ENCODE measurements at regions not wholly inside any gene's neighbourhood (a gene's known extent, or its start where the extent isn't known, plus 50 kb on each side); places are given as distances from the start of the nearest gene placed in this dataset.
"Not testable (repeated sequence)": the region's sequence is repeated elsewhere in the genome, so short reads cannot be mapped to it uniquely, and the experiment has no call there.

DNA sequence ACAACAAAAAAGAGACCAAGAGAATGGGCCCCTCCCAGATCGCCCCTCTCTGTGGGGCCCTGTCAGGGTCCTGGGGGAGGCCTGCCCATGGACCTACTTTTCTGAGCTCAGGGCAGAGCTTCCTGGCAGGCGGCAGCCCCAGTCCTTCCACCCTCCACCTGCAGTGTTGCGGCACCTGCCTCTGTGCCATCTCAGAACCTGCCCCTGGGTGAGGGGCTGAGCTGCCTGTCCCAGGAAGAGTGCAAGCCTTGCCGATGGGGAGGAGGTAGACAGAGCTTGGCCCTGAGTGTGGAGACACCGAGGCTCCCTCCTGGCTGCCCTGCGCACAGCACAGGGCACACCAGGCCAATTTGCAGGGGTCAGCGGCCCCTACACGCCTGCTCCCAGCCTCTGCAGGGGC is 67.5 kb downstream of the UNCX start:
- DNase-seq (ENCODE audit: low spot score), result no peak

DNA sequence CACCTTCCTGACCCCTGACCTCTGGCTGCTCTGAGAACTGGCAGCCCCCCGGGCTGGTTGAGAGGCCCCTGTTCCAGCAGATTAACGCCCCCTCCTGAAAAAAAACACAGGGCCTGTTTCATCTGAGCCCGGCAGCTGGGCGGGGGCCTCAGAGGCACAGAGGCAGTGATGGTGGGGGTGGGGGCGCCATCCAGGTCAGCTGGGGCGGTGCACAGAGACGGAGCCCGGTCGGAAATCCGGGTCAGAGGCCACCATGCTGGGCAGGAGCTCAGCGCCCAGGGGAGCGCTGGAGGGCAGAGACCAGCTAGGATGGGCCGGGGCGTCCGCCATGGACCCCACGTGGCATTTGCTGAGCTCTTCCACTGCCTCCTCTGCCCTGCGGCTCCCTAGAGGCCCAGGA is 68.0 kb downstream of the UNCX start:
- DNase-seq (ENCODE audit: low spot score), result no peak

DNA sequence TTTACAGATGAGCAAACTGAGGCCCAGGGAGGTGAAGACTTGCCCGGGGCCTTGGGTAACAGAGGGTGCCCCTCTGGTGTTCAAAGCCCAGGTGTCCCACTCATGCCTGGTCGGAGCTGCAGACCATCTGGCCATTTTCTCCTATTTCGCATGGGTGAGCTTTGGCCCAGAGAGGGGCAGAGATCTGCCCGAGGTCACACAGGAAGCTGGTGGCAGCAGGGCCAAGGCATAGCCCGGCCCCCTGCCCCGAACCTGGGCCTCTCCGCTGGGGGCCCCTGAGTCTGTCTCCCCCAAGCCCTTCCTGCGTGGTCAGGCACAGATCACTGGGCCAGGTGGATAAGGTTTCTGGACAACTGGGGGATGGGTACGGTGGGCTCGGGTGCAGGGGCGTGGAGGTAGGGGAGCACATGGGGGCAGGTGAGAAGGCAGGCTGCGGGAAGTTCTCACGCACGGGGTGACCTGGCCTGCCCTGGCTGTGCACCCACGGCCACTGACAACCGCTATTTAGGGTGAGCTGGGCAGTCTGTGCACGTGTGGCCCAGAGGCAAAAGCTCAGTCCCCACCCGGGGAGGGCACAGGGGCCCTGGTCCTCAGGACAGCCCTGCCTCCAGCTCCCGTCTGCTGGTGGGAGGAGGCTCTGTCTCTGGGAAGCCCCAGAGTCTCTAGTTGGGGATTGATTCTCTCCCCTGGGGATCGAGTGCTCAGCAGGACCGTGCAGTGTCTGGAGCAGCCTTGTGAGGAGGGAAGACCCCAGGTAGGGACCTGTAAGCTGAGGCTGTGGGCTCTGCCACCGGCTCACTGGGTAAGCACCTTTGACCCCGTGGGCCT is 68.6 kb downstream of the UNCX start:
- no peak for DNase-seq (ENCODE audit: low spot score)

DNA sequence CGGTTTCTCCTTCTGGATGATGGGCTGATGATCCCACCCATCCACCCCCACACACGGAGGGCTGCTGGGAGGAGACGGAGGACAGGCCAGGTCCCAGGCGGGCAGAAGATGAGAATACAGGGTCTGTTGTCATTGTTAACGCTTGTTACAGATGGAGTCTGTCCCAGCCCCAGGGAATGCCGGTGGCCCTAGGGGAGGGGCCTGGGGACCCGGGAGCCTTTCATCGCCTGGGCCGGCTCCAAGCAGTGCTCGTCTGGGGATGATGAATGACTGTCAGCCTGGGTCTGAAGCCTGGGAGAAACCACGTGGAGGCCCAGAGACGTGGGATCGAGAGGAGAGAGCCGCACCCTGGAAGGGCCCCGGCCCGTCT is 69.2 kb downstream of the UNCX start:
- DNase-seq (ENCODE audit: low spot score), result no peak

DNA sequence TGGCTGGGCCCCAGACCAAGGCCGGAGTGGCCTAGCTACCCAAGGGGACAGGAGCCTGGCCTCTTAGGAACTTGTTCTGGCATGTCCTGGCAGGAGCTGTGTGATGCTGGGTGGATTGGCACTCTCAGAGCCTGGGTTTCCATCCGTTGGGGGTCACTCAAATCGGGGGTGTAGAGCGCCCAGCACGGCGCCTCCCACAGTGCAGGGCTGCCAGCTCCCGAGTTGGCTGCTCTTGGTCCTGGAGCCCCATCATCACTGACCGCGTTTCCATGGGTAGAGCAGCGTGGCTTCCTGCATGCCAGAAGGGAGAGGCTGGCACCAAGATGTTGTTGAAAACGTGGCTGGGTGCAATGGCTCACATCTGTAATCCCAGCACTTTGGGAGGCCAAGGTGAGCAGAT is 70.3 kb downstream of the UNCX start:
- no peak for DNase-seq (ENCODE audit: low spot score)

DNA sequence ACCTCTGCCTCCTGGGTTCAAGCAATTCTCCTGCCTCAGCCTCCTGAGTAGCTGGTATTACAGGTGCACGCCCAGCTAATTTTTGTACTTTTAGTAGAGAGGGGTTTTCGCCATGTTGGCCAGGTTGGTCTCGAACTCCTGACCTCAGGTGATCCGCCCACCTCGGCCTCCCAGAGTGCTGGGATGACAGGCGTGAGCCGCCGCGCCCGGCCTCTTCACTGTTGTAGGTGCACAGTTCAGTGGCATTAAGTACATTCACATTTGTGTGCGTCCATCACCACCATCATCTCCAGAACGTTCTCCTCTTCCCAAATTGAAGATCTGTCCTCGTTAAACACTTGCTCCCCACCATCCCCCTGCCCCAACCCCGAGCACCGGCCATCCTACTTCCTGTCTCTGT is 71.3 kb downstream of the UNCX start:
- not testable (repeated sequence) for DNase-seq (ENCODE audit: low spot score)

DNA sequence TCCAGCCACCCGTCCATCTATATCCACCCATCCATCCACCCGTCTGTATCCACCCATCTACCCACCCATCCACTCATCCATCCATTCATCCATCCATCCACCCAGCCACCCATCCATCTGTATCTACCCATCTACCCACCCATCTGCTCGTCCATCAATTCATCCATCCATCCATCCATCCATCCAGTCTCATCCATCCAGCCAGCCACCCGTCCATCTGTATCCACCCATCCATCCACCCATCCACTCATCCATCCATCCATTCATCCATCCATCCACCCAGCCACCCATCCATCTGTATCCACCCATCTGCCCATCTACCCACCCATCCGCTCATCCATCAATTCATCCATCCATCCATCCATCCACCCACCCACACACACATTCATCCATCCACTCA is 73.2 kb downstream of the UNCX start:
- no peak for DNase-seq (ENCODE audit: low spot score)

DNA sequence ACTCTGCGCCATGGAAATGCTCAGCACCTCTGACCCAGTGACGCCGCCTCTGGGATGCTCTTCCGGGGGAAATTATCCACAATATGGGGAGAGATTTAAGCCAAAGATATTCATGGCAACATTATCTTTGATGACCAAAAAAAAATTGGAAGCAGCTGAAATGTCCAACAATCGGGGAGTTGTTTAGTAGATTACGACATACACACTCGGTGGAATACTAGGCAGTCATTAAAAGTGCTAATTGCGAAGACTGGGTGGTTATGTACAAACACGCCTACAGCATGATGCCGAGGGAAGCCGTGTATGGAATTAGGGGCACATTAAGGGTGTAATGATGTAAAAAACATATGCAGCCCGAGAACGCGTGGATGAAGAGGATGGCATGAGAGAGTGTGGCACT is 75.2 kb downstream of the UNCX start:
- no peak for DNase-seq (ENCODE audit: low spot score)

DNA sequence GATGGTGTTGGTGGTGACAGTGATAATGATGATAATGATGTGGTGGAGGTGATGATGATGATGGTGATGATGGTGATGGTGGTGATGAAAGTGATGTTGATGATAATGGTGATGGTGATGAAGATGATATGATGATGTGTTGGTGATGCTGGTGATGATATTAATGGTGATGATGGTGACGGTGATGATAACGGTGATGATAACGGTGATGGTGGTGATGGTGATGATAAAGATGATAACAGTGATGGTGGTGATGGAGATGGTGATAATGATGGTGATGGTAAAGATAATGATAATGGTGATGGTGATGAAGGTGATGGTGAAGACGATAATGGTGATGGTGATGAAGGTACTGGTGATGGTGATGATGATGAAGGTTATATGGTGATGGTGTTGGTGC is 76.6 kb downstream of the UNCX start:
- DNase-seq (ENCODE audit: low spot score), result no peak

DNA sequence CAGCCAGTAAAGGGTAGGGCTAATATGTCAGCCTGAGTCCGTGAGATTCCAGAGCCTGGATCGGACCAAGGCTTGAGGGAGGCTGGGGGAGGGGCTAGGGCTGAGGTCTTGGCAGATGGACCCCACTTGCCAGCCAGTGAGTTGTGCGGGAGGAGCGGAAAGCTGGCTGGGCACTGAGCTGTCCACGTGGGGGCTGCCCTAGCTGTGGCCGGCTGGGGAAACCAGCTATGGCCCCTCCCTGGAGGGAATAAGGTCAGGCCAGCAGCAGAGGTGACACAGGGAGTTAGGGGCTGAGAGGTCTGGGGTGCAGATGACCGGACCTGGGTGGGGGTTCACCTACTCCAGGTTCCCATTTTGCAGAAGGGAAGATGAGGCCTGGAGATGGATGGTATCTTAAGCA is 77.3 kb downstream of the UNCX start:
- no peak for DNase-seq (ENCODE audit: low spot score)

DNA sequence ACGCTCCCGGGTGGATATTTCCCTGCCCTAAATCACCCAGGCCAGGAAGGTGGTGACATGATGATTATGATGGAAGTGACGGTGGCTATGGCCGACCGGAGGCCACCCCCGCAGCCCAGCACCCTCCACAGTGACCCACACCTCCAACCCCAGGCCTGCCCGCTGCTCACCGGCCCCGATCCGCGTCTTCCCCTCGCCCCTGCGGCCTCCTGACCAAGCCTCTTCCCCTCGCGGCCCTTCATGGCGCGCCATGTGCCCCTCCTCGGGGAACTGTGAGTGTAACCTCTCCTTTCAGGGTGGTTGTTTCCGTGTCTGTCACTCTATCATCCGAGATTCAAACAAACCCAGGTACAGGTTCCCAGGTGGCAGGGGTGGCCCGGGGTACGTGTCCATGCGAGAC is 78.3 kb downstream of the UNCX start:
- DNase-seq (ENCODE audit: low spot score), result no peak

DNA sequence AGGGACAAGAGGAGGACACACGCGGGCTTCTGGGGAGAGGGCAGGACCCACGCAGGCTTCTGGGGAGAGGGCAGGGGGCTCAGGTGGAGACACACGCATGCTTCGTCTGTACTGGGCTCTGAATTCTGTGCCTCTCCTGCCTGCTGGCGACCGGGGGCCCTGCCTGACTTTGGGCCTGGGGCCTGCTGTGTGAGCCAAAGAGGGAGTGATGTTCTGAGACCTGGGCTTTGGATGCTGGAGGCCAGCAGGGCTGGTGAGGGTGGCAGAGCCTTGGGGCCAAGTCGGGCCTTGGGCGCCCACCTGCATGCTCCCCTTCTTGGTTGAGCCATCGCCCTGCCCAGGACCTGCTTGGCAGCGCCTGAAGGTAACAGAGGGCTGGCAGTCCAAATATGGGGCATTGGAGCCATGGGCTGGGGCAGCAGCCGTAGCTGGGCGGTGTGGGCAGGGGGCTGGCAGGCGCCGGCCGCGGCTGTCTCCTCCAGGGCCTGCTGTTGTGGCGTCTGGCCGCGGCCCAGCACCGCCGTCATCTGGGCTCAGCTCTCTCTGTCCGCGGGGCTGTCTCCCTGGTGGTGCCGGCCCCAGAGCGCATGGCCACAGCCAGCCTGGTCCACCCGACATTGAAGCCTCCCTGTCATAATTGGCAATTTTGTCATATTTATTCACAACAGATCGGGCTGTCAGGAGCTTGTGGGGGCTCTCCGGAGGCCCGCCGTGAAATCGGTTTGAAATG is 78.9 kb downstream of the UNCX start:
- DNase-seq (ENCODE audit: low spot score), result no peak

DNA sequence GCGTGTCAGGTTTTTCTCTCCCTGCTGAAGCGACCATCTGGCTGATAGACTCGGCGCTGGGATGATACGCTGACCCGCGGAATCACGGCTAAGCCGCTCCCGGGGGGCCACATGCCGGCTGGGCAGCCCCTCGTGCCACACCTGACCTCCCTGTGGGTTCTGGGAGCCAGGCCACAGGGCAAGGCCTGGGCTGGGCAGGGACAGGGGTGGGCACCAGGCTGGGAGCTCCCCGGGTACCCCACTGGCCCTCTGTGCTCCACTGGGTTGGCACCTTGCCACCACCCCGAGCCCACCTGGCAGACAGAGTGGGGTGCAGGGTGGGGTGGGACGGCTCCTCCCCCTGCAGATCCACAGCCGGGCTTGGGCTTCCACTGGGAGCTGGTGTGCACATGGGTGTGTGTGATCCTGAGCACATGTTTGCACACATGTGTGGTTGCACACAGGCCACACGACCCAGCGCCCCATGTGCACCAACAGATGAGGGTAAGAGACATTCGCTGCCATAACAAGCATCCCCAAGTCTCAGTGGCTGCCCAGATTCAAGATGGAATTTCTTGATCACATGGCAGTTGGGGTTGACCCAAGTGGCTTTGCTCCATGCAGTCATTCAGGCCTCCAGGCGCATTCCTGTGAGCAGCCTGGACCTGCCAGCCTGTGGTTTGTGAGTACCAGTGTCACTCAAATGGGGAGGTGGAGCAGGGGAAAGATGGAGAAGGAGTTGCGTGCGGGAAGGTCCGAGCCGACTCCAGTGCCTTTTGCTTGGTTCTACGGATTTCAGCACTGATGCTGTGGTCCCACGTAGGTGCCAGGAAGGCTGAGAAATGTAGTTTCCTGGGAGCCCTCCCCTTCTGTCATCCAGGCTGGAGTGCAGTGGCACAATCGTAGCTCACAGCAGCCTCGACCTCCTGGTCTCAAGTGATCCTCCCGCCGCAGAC is 79.7 kb downstream of the UNCX start:
- no peak for DNase-seq (ENCODE audit: low spot score)

DNA sequence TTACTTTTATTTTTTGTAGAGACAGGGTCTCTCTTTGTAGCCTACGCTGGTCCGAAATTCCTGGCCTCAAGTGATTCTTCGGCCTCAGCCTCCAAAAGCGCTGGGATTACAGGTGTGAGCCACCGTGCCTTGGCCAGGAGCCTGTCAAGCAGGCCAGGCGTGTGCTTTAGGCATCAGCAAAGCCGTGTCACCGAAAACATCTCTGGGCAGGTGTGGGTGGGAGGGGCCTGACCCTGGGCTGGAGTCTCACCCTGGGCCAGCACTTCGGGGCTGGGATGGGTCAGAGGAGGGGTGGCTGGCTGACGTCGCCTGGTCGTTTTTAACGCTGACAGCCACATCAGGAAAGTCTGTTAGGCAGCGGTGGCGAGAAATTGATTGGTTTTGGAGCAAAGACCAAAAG is 80.9 kb downstream of the UNCX start:
- no peak for DNase-seq (ENCODE audit: low spot score)

DNA sequence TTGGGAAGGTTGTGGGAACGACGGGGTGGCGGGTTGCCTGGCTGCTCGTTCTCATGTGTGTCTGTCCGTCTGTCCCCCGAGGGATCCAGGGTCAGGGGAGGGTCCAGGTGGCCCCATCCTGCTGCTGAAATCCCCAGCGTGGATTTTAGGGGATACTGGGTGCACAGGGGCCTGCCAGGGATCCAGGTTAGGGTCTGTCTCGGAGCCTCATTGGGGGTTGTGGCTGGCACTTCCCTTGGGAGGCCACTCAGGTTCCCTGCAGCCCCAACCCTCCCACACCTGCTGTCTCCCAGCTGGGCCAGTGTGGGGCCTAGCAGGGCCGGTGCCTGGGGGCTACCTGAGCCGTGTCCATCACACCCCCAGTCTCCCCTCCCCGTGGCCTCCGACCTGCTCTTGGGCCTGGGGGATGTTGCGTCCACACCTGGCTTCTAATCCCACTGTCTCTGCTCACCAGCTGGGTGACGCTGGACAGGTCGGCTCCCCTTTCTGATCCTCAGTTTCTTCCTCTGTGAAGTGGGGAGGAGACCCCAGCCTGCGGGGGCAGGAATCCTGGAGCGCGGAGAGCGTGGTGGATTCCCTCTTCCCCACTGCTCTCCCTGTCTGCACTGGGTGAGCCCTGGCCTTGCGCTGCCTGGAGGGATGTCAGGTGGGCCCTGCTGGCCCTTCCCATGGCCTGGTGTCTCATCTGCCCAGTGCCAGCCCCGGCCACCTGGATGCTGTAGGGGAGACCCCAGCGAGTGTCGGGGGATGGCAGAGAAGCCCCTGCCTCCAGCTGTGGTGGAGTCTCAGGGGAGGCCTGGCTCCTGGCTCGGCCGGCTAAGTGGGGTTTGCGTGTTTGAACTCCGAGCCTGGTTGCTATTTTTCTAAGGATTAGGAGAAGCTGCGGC is 81.6 kb downstream of the UNCX start:
- DNase-seq (ENCODE audit: low spot score), result no peak

DNA sequence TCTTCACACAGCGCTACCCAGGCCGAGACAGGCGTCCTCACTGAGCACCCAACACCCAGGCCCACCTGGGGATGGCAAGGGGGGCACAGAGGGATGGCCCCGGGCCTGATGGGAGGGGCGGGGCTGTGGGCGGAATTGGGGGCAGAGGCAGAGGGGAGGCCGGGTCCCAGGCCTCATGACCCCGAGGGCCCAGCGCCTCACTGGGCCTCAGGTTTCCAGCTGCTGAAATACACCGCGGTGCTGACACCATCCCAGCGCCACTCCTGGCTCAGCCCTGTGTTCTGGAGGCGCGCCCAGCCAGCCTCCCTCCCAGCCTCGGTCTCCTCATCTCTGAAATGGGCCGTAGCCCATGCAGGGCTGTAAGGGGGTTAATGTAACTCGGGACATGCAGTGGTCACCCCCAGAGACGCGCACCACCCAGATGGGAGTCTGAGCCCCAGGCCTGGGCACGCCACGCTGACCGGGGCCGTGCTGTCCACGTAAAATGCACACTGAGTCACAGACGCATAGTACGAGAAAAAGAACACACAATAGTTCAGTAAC is 82.3 kb downstream of the UNCX start:
- DNase-seq (ENCODE audit: low spot score), result no peak

DNA sequence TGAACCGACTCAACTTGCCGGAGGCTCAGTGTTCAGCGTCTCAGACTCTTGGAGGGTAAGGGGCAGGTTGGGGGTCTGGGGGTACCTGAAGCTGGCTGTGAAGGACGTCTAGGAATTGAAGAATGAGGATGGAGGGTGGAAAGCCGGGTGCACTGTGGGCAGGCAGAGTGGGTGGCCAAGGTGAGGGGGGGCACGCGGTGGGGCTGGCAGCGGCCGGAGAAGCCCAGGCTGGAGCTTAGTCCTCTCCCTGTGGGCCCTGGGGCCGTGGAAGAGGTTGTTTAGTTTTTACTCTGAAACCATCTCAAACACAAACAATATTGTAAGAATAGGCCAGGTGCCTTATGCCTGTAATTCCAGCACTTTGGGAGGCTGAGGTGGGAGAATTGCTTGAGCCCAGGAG is 83.4 kb downstream of the UNCX start:
- DNase-seq (ENCODE audit: low spot score), result no peak

DNA sequence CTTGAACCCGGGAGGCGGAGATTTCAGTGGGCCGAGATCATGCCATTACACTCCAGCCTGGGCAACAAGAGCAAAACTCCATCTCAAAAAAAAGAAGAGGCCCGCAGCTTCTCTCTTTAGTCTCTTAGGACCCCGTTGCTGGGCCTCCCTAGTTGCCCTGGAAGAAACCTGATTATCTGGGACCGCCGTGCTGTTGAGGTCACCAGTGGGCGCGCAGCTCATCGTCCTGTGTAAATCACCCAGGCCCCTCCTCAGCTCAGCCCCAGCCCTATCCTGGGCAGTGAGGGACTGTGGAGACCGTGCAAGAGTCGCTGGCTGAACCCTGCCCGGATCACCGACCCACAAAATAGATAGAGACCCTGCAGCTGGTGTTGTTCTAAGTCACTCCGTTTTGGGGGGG is 85.0 kb downstream of the UNCX start:
- DNase-seq (ENCODE audit: low spot score), result no peak

DNA sequence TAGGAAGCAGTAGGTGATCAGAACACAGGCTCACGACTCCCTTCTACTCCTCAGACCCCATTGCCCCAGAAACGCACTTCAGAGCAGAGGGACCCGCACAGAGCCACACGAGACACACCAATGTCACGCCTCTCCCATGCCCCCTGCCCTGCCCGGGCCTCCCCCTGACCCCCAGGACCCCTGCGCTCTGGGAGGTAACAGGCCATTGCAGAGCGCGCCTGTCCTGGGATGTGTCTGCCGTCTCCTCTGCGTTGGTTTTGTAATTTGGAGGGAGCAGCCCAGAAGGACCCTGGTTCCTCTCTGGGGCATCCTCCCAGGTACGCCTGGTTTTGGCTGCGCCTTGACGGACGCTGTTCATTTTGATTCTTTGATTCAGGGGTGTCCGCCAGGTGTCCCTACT is 85.4 kb downstream of the UNCX start:
- DNase-seq (ENCODE audit: low spot score), result no peak

DNA sequence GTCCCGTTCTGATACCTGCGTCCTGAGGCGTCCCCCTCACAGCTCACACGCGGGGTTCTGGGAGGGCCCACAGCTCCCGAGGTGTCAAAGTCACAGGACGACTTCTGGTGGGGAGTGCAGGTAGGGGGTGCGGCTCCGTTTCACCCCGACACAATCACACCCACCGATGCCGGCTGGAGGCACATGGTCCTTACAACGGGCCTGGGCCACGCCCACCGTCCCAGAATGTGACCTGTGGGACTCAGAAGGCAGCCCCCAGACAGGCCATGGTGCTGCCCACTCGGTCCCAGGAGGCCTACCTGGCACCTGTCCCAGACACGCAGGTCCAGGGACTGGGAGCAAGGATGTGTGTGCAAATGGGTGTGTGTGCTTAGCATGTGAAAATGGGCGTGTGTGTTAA is 86.0 kb downstream of the UNCX start:
- DNase-seq (ENCODE audit: low spot score), result no peak

DNA sequence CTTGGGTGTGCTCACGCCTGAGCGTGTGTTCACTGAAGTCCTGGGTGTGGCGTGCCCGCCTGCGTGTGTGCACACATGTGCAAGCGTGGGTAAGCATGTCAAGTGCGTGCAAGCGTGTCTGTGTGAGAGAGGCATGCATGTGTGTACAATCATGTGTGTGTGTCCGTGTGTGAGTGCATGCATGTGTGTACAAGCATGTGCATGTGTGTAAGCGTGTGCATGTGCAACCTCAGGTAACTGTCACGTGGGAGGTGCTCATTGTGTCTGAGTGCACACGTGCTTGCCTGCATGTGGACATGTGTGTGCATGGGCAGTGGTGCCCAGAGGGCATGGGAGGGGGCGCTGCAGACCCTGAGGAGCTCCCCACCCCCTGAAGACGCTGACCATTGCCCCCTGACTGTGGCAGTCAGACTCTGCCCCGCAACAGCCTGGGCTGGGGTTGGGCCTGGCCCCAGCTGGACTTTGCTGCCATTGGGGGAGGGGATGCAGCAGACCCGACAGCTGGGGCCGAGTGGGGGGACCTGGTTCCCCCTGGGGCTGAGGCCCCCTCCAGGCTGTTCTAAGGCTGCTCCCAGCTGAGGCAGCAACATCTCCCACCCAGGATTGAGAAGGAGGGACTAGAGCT is 88.1 kb downstream of the UNCX start:
- DNase-seq (ENCODE audit: low spot score), result no peak
